Loucy (cell line): ENCODE measurements at regions not wholly inside any gene's neighbourhood (a gene's known extent, or its start where the extent isn't known, plus 50 kb on each side); places are given as distances from the start of the nearest gene placed in this dataset.
"Not testable (repeated sequence)": the region's sequence is repeated elsewhere in the genome, so short reads cannot be mapped to it uniquely, and the experiment has no call there.

Source experiments
- H2AFZ ChIP-seq: fragments of 200-600 bp; sonication (generic); 2 replicates; pipeline ENCODE4 v1.6.0; 2016; ENCODE audit warnings: antibody characterized with exemption, mild to moderate bottlenecking, low read length, moderate library complexity
- H3F3A ChIP-seq: fragments of 200-600 bp; 2 replicates; pipeline ENCODE4 v1.6.0; 2016; ENCODE audit warnings: antibody characterized with exemption, low read depth, mild to moderate bottlenecking
- H3K27me3 ChIP-seq: fragments of 200-600 bp; sonication (generic); 2 replicates; pipeline ENCODE4 v1.6.1; 2014; ENCODE audit warnings: low read length, mild to moderate bottlenecking; ENCODE audit not compliant: insufficient read depth, poor library complexity, severe bottlenecking
- H3K36me3 ChIP-seq: fragments of 200-600 bp; sonication (generic); 2 replicates; pipeline ENCODE4 v1.6.1; 2016; ENCODE audit warnings: low read length; ENCODE audit not compliant: insufficient read depth
- H3K4me1 ChIP-seq: fragments of 200-600 bp; sonication (generic); 2 replicates; pipeline ENCODE4 v1.5.1; 2014; ENCODE audit warnings: low read length, mild to moderate bottlenecking; ENCODE audit not compliant: insufficient read depth, poor library complexity, severe bottlenecking
- H3K4me2 ChIP-seq: fragments of 200-600 bp; sonication (generic); 2 replicates; pipeline ENCODE4 v1.6.0; 2014; ENCODE audit warnings: antibody characterized with exemption, low read length, low read depth, mild to moderate bottlenecking; ENCODE audit not compliant: poor library complexity, severe bottlenecking
- H3K4me3 ChIP-seq: fragments of 200-600 bp; sonication (generic); 2 replicates; pipeline ENCODE4 v1.5.1; 2014; ENCODE audit warnings: low read length, mild to moderate bottlenecking, mixed read lengths; ENCODE audit not compliant: poor library complexity, severe bottlenecking
- H3K79me2 ChIP-seq: fragments of 200-600 bp; sonication (generic); 2 replicates; pipeline ENCODE4 v1.6.1; 2014; ENCODE audit warnings: low read length; ENCODE audit not compliant: insufficient read depth
- H3K9ac ChIP-seq: fragments of 200-600 bp; sonication (generic); 2 replicates; pipeline ENCODE4 v1.6.0; 2014; ENCODE audit warnings: mild to moderate bottlenecking, low read depth, low read length, moderate library complexity; ENCODE audit not compliant: poor library complexity, severe bottlenecking
- H3K9me2 ChIP-seq: fragments of 200-600 bp; sonication (generic); replicated peaks from 2 replicates; pipeline ENCODE4 v1.6.1; 2016; ENCODE audit warnings: low read depth, low read length, mixed read lengths
- H3K9me3 ChIP-seq: fragments of 200-600 bp; sonication (generic); 2 replicates; pipeline ENCODE4 v1.6.1; 2014; ENCODE audit warnings: mild to moderate bottlenecking, antibody characterized with exemption, low read length, low read depth; ENCODE audit not compliant: insufficient read depth
- H4K20me1 ChIP-seq: fragments of 200-600 bp; sonication (generic); 2 replicates; pipeline ENCODE4 v1.6.0; 2014; ENCODE audit warnings: antibody characterized with exemption, low read length, mild to moderate bottlenecking; ENCODE audit not compliant: insufficient read depth, poor library complexity, severe bottlenecking
- EZH2phosphoT487 ChIP-seq: fragments of 200-600 bp; IDR thresholded peaks from 2 replicates; pipeline ENCODE4 v1.6.1; 2018; ENCODE audit warnings: antibody characterized with exemption, mild to moderate bottlenecking, moderate library complexity, borderline replicate concordance
- TF ChIP-seq, protein P1 (sequence below): fragments of 200-600 bp; sonication (generic); conservative IDR thresholded peaks from 2 replicates; pipeline ENCODE4 v1.5.1; 2014; ENCODE audit warnings: mild to moderate bottlenecking, antibody characterized with exemption, low read length

DNA sequence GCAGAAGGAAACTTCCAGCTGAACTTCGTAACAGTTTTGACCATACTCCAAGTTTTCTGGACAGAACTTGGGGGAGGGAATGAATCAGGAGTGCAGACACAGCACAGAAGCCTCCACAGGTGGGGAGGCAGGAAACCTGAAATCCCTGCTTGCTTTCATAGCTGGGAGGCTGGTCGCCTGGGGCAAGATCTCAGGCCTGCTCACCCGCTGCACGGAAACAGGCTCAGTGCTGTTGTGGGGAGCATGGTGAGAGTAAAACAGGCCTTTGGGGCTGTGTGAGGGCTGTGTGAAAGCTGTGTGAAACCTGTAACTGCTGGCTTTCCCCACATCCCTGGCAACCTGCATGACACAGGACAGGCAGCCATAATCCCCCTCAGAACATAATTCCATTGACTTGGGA lies 85.2 kb upstream of the UFL1 start:
- H3K9me3 ChIP-seq = no peaks in the 10 kb centered on the region; the same call in 1 of the 2 replicates
- no peak overlapping the region for H2AFZ ChIP-seq
- H3K27me3 ChIP-seq = no peaks in the 10 kb centered on the region
- H3K4me2 ChIP-seq = no peak overlapping the region
- no peak overlapping the region for H3K9ac ChIP-seq
- no peaks in the 10 kb centered on the region for H4K20me1 ChIP-seq
- TF ChIP-seq EZH2phosphoT487 = no peak
- no peaks in the 10 kb centered on the region for H3K79me2 ChIP-seq
- H3K9me2 ChIP-seq = no peaks in the 10 kb centered on the region
- H3K4me3 ChIP-seq = no peak overlapping the region
- H3K36me3 ChIP-seq = no peaks in the 10 kb centered on the region
- no peaks in the 10 kb centered on the region for H3K4me1 ChIP-seq
- no peaks in the 10 kb centered on the region for H3F3A ChIP-seq

DNA sequence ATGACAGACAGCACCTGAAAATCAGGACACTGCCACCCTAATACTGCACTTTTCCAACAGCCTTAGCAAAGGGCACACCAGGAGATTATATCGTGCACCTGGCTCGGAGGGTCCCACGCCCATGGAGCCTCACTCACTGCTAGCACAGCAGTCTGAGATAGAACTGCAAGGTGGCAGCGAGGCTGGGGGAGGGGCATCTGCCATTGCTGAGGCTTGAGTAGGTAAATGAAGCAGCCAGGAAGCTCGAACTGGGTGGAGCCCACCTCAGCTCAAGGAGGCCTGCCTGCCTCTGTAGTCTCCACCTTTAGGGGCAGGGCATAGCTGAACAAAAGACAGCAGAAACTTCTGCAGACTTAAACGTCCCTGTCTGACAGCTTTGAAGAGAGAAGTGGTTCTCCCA lies 84.4 kb upstream of the UFL1 start:
- H2AFZ ChIP-seq, H3K9me3 ChIP-seq, H3K27me3 ChIP-seq, H3K79me2 ChIP-seq, H4K20me1 ChIP-seq, H3K4me2 ChIP-seq, H3K4me1 ChIP-seq, H3K9ac ChIP-seq, H3K9me2 ChIP-seq, H3F3A ChIP-seq, H3K4me3 ChIP-seq, H3K36me3 ChIP-seq: not testable (repeated sequence)

DNA sequence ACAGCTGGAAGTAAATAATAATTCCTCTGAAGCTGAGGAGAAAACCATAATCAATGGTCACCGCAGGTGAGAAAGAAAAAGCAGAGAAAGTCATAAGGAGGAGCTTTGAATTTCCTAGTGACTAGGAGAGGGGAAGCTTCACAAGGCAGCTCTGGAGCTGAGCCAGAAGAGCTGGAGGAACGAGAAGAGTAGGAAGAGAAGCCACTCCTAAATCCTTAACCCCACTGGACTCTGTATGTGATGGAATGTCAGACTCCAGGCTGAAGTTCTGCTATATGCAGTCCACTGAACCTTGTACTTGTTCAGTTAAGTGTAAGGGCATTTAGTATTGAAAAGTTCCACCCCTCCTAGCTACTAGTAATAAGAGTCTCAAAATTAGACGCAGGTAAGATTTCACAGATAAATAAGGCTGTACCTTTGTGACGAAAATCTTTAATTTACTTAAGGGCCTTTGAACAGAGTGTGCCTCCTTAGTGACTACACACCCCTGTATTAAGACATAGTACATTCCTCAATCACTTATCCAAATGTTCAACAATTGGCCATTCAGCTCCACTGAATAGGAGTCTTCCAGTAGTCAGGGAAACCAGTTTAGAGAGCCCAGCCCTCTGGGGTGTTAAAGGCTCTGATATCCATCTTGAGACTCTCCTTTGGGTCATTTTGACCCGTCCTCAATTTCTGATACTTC lies 71.4 kb upstream of the UFL1 start:
- Histone ChIP-seq H3K9ac (no peak overlapping the region), H3K4me3 (no peak overlapping the region), H3K9me3 (no peaks in the 10 kb centered on the region), H3K4me1 (no peaks in the 10 kb centered on the region), H3K4me2 (no peak overlapping the region), H2AFZ (no peak overlapping the region), H3K27me3 (no peaks in the 10 kb centered on the region), H3K36me3 (no peaks in the 10 kb centered on the region), H3K79me2 (no peaks in the 10 kb centered on the region), H3F3A (no peaks in the 10 kb centered on the region), H3K9me2 (no peaks in the 10 kb centered on the region), H4K20me1 (no peaks in the 10 kb centered on the region)
- no peak for TF ChIP-seq EZH2phosphoT487
- TF ChIP-seq, protein P1, sequence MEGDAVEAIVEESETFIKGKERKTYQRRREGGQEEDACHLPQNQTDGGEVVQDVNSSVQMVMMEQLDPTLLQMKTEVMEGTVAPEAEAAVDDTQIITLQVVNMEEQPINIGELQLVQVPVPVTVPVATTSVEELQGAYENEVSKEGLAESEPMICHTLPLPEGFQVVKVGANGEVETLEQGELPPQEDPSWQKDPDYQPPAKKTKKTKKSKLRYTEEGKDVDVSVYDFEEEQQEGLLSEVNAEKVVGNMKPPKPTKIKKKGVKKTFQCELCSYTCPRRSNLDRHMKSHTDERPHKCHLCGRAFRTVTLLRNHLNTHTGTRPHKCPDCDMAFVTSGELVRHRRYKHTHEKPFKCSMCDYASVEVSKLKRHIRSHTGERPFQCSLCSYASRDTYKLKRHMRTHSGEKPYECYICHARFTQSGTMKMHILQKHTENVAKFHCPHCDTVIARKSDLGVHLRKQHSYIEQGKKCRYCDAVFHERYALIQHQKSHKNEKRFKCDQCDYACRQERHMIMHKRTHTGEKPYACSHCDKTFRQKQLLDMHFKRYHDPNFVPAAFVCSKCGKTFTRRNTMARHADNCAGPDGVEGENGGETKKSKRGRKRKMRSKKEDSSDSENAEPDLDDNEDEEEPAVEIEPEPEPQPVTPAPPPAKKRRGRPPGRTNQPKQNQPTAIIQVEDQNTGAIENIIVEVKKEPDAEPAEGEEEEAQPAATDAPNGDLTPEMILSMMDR = no peak

DNA sequence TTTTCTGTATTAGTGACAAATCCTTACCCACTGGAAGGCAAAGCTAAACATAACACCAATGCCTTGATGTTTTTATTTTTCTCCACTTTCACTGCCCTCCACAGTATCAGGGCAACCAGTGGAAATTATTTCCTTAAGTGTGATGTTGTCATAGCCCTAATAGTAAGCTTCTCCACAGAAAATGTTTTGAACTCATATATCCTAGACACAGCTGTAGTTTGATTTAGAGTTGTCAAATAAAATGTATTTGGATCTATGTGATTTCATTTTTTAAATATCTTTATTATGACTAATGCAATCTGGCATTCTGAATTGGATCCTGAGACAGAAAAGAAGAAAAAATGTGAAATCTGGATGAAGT lies 70.9 kb upstream of the UFL1 start:
- H2AFZ ChIP-seq = no peak overlapping the region
- TF ChIP-seq, protein P1 = no peak
- TF ChIP-seq EZH2phosphoT487 = no peak

More for the DNA sequence above, 70.9 kb upstream of the UFL1 start:
- Histone ChIP-seq H3F3A (no peaks in the 10 kb centered on the region), H3K9ac (no peak overlapping the region), H3K4me2 (no peak overlapping the region), H3K36me3 (no peaks in the 10 kb centered on the region), H3K4me3 (no peak overlapping the region), H3K79me2 (no peaks in the 10 kb centered on the region), H3K27me3 (no peaks in the 10 kb centered on the region), H3K9me3 (no peaks in the 10 kb centered on the region), H4K20me1 (no peaks in the 10 kb centered on the region), H3K9me2 (no peaks in the 10 kb centered on the region), H3K4me1 (no peaks in the 10 kb centered on the region)
